GM21526 (cell line): ENCODE measurements at regions not wholly inside any gene's neighbourhood (a gene's known extent, or its start where the extent isn't known, plus 50 kb on each side); places are given as distances from the start of the nearest gene placed in this dataset.

ENCODE experiments used
- ATAC-seq: cut with Tn5 transposase; IDR thresholded peaks from one replicate; pipeline ENCODE4 v1.9.1; 2021; ENCODE audit warnings: moderate library complexity; ENCODE audit not compliant: unreplicated experiment, low FRiP score

DNA sequence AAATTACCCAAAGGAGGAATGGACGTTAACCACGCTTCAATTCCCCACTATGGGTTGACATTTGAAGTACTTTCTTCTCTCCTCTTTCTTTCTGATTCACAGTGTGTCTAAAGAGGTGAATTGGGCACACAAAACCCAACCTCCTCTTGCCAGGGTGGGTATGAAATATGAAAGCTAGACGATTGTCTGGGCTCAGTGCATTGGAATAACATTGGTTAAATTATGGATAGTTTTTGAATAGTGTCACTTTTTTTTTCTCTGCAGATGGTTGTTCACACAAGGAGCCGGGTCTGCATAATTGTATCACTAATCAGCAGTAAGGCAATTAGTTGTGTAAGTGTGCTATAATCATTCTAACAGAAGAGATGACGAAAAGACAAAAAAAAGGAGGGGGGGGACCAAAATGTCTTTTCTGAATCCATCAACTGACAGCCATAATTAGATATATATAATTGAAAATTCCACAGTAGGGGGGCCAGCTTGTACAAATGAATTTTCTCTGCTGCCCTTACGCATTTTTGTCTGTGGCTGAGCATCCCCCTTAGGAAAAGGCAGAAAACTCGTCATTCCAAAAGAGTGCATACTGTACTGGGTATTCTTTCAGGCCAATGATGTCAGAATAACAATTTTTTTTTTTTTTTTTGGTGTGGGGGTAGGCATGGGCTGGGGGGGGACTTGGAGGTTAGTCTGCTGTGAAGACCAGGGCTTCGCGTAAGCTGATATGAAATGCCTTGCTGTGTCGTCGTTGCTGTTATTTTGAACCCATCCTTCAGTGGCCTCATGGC, 307.5 kb upstream of the SALL1 start:
- ATAC-seq = no peak

DNA sequence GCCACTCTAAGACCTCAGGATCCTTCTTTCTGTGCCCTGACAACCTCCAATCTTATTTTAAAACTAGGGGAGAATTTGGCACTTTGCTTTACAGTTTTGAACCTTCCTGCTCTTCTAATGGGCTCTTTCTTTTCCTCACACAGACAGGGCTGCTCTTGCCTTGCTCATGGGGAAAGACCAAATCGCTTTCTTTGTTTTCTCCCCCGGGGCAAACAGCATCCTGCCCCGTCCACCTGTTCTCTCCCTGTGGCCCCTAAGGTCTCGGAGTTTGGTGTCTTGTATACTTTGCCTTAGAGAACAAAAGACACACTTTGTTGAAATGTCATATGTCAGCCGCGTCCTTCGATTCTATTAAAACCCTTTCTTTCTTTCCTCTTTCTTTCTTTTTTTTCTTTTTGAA, 306.7 kb upstream of the SALL1 start:
- no peak for ATAC-seq

DNA sequence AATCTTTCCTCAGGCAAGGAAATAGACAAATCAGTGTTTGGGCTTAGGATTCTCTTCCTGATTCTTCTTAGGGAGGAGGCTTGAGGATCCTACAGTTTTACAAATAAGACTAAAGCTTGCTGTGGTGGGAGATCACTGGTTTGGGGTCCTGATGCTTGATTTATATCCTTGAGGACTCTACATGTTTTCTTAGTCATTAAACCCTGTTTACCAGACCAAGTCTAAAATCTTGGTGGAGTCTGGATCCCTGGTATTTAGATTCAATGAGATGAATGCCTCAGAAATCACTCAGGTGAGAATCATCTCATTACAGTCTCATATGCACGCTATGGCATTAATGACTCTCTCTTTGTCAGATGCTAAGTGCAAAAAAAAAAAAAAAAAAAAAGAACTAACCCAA, 304.3 kb upstream of the SALL1 start:
- ATAC-seq = no peak

- ATAC-seq = no peak
These were observed 302.2 kb upstream of the SALL1 start for GRCh38 chr16:51453251-51453650.

DNA sequence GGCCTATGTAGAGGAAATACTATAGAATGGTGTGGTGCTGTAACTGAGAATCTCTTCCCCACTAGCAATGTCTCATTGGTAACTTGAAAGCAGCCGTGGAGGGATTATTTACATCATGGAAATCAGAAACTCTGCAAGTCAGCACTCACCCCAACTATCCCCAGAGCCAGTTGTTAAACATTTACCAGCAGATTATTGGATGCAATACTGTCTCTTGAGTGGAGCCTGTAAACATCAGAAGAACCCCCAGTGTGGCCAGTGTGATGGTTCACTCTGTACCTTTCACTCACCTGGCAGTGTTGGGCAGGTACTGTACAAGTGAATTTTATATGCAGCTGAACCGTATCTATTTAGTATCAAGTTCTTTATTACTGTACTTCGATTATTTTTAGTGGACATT, 299.8 kb upstream of the SALL1 start:
- ATAC-seq = no peak

GRCh38 chr16:51450376-51450775, 299.3 kb upstream of the SALL1 start:
- ATAC-seq = no peak

GRCh38 chr16:51449441-51449840, 298.4 kb upstream of the SALL1 start:
- no peak for ATAC-seq

DNA sequence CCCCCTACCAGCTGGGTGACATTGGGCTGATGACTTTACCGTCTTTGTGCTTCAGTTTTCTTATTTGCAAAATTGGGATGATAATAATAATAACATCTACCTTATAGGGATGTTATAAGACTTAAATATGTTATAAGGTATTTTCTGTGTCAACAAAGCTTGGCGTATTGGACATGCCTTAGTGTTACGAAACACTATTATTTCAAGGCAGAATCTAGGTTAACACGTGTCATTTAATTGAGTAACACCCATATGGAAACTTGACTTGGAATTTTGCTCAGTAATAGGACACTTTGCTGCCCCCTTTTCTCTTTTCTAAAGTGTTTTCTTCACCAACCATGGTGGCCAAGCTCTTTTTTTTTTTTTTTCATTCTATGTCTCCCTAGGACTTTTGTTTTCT, 294.2 kb upstream of the SALL1 start:
- ATAC-seq = no peak

GRCh38 chr16:51443934-51444333, 292.9 kb upstream of the SALL1 start:
- ATAC-seq = no peak

DNA sequence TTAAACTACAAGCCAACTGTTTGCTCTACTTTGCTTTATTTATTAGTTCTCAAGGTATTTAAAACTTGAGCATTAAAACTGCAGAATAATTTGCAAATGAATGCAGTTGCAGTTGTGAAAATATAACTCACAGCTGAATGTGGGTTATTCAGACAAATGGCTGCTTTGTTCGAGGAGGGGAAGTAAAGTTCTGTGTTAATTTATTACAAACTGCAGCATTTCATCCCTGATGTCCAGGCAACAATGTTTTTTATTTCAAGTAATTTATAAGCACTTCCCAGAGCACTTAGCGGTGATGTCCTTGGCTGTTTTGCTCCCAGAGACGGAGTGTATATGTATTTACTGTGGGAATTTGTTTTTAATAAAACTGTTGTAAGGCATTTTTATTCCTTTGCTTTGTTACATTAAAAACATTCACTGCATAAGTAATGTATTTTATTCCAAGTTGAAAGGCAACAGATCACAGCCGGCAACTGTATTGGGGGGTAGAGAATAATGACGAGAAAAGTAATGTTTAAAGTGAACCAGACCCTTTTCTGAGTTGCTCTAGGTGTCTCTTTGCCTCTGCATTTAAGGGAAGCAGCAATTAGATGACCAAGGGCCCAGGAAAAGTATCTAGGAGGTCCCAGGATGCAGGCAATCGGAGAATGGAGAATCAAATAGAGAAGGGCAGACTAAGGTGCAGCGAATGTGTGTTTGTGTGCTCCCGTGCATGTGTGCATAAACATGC, 291.2 kb upstream of the SALL1 start:
- no peak for ATAC-seq

DNA sequence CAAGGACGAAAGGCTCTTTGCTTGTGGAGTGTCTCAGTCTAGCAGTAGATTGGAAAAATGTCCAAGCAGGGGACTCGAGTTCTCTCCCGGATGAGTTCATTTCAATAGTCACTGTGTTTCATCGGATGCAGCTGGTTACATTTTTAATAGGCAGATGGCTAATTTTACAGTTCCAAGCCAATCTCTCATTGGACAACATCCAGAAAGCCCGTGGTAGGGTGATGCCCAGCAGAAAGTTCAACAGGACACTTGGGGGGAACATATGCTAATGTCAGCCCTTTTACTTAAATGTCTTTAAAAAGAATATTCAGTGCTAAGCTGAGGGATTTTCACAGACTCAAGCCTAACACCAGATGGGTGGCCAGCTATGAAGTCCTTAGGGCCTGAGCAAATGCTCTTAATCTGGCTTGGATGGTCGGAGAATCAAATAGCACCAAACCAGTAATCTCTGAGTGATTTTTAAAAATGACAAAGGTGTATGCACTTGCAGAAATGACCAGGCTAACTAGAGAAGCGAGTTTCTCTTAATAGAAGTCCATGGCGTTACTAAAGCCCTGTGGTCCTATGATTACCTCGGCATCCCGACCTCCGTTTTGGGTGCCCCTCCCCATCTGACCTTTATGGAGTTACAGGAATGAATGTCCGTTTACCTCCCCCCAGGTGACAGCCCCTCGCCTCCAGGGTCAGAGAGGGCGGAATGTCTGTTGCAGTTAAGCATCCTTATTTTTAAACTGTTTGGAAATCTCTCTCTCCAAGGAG, 289.2 kb upstream of the SALL1 start:
- no peak for ATAC-seq

DNA sequence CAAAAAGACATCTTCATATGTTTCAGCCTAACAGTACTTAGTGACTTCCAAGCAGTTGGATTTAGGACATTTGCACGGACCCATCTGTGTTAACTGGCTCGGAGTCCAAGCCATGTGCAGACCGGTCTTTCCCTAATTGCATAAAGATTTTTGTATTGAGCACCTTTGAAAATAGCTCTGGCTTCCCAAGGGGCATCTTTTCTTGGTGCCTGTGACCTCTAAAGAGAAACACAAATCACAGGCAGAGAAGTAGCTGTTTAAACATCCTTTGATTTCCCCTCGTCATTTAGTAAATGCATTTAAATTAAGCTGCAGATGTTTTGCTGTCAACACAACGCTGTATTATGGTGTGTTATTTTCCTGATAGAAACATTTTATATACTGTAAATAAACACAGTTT, 288.2 kb upstream of the SALL1 start:
- no peak for ATAC-seq

GRCh38 chr16:51436742-51437141, 285.7 kb upstream of the SALL1 start:
- ATAC-seq = no peak

DNA sequence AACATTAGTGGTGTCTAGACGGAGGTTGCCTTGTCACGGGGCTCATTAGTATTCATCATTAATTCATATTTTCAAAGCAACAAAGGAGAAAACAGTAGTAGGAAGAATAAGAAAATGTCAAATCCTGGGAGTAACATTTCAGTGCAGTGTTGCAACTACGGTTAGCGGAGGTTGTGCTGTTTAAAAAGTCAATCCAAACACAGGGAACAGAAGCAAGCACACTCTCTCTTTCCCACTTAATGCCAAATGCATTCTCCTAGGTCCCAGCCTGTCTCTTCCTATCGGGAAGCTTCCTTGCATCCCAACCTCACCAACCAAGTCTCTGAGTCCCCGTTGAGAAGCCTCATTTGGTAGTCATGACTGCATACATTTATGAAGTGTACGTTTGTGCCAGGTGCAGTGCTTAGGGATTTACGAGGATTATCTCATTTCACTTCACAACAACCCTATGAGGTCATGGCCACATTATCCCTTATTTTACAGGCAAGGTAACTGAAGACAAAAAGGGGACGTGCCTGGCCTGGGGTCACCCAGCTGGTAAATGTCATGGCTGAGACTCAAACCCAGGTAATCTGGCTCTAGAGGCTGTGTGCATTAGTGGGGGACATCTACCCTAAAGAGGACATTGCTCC, 283.6 kb upstream of the SALL1 start:
- ATAC-seq = no peak

- no peak for ATAC-seq
These were observed 282.5 kb upstream of the SALL1 start for GRCh38 chr16:51433599-51433998.

- no peak for ATAC-seq
These were observed 280.6 kb upstream of the SALL1 start for GRCh38 chr16:51431517-51432241.

DNA sequence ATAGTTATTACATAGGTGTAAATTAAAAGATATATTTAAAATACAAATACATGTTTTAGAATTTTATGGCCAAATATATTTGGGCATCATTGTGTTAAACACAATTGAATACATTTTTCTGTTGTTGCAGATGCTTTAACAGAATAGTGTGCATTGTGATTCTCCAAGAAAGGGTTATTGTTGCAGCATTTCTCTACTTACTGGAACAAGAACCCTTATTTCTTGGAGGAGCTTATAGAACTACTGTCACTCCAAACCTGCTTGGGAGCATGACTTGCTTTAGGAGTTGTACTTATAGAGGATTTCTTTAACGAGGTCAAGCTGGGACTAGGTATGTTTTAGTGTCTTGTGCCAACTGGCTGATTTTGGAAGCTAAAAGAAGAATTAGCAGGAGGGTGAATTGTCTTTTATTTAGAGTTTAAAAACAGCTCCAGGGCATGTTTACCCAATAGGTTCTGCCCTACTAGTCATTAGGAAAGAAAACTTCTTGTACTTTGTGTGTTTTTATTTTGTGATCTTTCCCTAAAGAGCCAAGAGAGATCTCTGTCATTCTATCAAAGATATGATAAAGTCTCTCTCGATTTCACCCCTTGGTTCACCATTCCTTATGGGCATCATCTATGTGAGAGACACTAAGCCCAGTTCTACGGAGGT, 279.8 kb upstream of the SALL1 start:
- no peak for ATAC-seq

DNA sequence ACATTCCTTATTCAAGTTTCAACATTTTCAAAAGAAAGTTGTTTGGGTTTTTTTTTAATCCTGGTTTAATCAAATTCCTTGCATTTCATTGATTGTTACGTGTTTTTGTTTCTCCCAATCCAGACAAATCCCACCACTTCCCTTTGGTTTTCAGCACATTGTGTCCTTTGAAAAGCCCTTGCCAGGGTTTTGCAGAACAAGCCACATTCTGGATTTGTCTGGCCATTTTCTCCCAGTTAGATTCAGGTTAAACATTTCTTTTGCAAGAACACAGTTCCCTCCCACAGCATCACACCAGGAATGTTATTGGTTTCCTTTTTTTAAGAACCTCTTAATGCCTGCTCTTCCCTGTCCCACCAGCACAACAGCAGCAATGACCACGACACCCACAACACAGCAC, 278.0 kb upstream of the SALL1 start:
- no peak for ATAC-seq

- no peak for ATAC-seq
These were observed 276.0 kb upstream of the SALL1 start for GRCh38 chr16:51427085-51427484.

- ATAC-seq = no peak
These were observed 275.2 kb upstream of the SALL1 start for GRCh38 chr16:51426276-51426675.
